ENCODE measurements at regions not wholly inside any gene's neighbourhood (a gene's known extent, or its start where the extent isn't known, plus 50 kb on each side); places are given as distances from the start of the nearest gene placed in this dataset.

DNA sequence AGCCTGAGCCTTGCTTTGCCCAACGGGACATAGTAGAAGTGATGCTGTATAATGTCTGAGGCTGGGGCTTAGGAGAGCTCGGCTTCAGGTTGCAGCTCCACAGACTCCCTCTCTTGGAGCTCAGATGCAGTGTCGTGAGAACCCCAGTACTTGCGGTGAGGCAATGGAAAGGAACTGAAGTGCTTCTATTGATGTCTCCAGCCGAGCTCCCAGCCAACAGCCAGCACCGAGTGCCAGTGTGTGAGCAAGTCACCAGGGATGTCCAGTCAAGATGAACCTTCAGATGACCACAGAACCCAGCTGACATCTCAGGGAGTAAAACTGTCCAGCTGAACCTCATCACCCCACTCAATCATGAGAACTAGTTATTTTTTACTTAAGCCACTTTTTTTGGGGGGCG is 268.1 kb downstream of the IRF8 start:
- no peak for DNase-seq

DNA sequence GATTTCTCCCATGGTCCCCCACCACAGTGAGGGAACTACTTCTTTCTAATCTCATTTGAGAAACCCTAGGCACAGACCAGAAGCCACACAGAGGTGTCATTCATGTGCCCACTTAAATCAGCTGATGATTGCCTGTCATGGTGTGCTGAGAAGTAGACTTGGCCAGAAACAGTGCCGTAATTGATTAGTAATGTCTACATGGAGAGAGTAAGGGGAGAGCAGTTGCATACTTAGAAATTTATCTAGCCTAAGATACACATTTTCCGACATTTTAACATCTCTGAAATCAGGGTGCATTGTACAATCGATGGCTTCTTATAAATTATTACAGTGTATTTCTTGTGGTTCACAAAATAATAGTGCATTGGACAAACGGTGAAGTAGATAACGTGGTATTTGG is 271.8 kb downstream of the IRF8 start:
- DNase-seq = no peak

DNA sequence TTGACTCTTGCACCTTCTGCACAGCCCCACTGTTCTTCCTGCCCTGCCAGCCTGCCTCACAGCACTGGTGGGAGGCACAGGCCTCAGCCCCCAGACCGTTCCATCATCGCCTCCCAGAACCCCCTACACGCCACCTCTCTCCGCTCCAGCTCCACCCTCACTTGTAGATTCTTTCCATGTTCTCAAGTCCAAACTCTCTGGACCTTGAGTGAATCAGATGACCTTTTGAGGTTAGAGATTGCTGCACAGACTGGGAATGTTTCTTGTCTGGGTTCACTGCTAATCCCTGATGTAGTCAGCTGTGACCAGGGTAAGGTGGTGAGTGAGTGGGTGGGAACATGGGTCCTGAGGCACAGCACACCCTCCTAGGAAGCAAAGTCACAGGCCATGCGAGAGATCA is 272.4 kb downstream of the IRF8 start:
- no peak for DNase-seq

DNA sequence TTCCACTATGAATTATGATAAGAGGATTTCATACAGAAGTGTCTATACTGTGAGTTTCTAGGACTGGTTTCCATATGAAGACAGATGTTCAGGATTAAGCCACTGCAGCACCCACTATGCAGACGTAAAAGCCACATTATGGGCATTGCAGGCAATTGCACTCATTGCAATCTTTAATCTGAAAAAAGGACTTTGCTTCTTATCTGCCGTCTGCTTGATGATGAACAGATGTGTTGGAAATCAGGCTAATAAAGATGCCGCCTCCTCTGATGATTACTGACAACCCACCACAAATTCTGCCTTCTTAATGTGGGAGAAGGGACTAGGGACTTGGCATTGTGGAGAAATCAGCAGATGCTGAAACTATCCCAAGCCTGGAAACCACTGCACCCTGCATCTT is 276.9 kb downstream of the IRF8 start:
- no peak for DNase-seq

DNA sequence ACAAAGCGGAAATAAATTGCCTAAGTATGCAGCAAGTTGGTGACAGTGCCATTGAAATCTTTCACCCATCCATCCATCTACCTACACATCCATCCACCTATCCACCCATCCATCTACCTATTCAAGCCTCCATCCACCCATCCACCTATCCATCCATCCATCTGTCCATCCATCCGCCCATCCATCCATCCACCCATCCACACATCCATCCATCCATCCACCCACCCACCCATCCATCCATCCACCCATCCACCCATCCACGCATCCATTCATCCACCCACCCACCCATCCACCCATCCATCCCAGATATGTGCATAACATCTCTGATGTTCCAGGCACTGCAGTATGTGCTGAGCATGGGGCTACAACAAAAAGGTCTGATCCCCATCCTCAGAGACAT is 277.5 kb downstream of the IRF8 start:
- no peak for DNase-seq

DNA sequence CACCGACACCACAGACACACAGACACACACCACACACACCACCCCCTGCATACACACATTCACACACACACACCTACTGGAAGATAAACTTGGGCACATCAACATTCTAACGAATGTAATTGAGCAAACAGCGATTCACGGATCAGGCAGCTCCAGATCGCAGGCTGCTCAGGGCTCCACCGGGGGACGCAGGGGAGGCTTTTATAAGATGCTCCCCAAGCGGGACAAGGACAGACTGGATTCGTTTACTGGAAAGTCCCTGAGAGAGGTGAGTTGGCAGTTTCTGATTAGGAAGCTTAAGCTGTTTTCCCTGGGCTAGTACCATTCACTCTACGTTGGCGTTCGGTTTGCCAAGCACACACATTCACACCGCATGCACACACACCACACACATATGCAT is 281.3 kb downstream of the IRF8 start:
- no peak for DNase-seq

DNA sequence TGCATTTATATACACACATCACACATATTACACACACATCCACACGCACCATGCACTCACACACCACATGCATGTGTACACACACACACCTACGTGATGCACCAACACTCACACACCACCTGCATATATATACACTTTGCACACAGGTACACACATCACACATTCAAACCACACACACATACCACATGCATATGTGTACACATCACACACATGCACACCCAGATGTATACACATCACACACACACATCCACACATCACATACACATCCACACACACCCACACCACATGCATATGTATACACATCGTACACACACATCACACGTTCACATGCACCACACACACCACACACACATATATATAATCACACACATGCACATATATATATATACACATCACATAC is 281.8 kb downstream of the IRF8 start:
- no peak for DNase-seq

DNA sequence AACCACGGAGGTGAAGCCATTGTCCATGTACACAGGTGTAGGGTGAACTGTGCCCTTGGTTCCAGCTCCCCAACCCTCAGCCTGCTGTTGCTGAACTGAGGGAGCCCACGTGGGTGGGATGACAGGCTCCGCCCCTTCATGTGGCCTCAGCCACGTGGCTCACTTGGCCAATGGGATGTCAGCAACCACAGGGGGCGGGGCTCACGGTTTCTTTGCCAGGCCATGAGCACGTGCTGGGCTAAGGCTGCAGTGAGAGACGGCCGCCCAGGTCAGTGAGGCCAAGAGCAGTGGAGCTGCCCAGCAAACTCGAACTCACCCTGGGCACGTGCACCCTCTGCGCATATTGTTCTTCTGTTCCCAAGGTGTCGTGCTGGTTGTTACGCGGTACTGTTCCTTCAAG is 282.6 kb downstream of the IRF8 start:
- DNase-seq = no peak

DNA sequence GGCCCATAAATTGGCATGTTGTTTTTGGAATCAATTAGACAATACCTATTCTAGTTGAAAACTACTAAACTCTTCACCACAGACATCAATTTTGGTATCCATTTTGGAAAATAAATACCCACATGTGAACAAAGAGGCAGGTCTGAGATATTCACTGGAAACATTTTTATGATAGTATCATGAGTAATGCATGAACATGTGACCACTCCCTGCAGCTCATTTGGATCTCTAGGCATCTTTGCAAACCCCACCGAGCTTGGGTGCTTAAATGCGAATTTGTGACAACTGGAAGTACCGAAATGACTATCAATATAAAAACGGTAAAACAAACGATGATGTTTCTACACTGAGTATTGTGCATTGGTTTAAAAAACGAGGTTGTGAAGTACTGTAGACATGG is 285.2 kb downstream of the IRF8 start:
- DNase-seq = no peak

DNA sequence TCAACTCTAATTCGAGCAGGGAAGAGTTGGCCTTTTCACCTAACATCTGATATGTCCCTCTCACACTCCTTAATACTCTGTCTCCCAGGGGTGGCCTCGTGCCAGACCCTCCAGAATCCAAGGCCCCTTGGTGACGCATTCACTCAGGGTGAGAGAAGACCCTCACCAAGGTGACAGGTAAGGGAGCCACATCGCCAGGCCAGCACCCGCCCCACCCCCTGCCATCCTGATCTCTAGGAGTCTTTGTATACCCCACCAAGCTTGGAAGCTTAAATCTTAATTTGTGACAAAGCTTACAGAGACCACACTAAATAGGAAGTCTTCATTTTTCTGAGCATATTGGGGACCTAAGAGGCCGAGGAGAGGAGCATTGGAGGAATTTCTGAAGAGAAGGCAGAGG is 286.1 kb downstream of the IRF8 start:
- DNase-seq = no peak

DNA sequence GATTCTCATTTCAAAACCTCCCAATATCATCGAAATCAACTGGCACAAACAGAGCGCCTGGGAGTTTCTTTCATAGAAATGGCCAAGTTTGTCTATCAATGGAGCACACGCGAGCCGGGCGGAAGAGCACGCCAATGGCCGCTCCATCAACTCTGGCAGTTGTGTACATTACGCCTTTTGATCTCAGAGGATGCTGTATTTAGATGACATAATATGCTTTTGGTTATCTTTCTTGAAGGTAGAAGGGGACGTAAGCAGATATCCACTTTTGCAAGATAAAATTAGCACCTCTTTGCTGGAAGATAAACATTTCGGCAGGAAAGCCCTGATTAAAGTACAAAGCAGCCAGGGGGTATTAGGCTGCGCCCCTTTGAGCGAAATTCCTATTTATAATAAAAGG is 287.4 kb downstream of the IRF8 start:
- no peak for DNase-seq

DNA sequence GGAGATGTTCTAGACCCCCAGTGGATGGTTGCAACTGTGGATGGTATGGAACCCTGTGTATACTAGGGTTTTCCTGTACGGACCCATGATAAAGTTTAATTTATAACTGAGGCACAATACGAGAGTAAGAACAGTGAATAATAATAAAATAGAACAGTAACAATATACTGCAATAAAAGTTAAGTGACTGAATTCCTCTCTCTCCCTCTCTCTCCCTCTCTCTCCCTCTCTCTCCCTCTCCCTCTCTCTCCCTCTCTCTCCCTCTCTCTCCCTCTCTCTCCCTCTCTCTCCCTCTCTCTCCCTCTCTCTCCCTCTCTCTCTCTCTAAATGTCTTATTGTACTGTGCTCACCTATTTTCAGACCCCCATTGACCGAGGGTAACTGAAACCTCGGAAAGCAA is 291.0 kb downstream of the IRF8 start:
- no peak for DNase-seq

DNA sequence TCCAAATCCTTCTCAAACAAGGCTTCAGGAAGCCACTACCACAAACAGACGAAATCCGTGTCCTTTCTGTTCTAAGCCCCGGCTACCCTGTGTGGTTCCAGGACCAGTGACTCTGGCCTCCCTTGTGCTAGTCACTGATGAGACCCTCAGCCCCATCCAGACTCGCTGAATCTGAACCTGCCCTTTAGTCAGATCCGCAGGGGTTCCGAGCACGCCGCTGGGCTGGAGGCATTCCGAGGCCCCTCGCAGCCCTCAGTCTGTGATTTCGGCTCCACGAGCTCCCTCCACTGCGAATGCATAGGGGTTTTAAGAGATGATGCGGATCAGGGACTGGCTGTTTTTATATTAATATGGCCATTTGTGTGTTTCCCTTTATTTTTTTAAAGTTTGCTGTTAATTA is 292.7 kb downstream of the IRF8 start:
- no peak for DNase-seq

DNA sequence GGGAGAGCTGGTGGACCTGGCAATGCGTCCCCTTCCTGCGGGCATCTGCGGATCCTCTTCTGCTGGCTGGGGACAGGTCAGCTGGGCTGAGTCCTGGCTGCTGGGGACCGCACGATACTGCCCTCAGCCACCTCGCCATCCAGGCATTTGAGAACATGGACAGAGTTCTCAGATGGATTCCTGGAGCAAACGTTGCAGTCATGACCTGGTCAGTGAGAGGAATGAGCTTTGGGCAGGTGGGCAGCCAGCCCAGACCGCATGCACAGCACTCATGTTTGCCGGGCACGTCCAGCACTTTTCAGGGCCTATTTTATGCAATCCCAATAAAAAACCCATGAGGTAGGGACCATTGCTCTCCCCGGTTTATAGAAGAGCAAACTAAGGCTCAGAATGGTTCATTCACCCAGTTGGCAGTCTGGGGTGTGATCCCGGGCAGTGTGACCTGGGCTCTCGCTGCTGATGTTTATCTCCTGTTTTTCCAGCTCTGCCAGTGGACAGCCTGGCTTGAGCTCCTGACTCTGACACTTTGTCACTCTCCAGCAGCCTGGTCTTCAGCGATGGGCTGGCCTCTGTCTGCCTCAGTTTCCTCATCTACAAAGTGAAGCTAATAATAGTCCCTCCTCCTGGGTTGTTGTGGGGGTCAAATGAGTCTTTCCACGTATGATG is 294.7 kb downstream of the IRF8 start:
- no peak for DNase-seq

DNA sequence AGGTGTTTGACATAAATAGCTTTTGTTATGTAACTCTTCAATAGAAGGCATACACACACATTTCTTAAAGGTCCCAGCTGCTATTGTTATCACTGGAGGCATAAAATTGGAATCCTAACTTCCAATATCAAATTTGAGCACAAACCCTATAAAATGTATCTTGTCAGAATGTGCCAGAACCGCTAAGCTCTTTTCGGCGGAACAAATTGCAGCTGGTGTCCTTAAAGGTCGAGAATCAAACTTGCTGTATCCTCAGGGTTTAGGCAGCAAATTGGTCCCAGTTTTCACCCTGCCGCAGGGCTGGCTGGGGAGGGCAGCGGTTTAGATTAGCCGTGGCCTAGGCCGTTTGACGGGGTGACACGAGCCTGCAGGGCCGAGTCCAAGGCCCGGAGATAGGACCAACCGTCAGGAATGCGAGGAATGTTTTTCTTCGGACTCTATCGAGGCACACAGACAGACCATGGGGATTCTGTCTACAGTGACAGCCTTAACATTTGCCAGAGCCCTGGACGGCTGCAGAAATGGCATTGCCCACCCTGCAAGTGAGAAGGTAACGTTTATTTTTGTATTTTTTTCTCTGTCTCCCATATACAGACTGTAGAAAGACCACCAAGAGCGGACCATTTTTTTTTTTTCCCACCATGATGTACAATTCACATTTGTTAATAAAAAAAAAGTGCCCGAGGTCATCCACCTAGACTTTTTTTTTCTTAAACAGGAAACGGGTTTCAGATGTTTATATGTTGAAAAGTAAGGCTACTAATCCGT is 297.1 kb downstream of the IRF8 start:
- DNase-seq = no peak

DNA sequence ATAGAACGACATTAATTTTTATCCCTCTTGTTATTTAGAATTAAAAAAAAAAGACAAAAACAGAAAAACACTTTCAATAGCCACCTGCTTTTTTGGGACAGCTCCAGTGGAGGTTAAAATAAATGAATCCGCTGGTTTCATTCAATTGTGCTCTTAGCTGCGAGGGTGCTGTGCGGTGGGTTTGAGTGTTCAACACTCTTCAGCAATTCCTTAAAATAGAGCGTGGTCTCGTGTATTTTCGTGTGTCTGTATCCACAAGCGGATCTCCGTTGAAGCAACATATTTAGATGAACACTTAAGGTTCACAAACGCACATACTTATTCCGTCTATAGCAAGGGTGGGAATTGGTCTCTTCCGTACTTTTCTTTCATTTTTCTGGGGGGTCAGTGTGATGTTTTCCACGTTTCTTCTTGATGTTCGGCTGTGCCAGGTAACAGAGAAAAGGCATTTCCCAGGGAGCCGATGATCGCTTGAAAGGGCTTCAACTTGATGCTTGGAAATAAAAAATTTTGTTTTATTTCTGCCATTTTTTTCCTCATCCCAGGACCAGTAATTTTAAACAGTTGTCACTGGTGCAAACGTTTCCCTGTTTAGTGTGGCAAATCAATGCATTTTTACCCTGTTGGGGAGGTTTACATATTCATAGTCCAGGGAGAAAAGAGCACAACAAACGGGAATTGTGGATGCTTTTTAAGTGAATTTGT is 297.9 kb downstream of the IRF8 start:
- DNase-seq = no peak

DNA sequence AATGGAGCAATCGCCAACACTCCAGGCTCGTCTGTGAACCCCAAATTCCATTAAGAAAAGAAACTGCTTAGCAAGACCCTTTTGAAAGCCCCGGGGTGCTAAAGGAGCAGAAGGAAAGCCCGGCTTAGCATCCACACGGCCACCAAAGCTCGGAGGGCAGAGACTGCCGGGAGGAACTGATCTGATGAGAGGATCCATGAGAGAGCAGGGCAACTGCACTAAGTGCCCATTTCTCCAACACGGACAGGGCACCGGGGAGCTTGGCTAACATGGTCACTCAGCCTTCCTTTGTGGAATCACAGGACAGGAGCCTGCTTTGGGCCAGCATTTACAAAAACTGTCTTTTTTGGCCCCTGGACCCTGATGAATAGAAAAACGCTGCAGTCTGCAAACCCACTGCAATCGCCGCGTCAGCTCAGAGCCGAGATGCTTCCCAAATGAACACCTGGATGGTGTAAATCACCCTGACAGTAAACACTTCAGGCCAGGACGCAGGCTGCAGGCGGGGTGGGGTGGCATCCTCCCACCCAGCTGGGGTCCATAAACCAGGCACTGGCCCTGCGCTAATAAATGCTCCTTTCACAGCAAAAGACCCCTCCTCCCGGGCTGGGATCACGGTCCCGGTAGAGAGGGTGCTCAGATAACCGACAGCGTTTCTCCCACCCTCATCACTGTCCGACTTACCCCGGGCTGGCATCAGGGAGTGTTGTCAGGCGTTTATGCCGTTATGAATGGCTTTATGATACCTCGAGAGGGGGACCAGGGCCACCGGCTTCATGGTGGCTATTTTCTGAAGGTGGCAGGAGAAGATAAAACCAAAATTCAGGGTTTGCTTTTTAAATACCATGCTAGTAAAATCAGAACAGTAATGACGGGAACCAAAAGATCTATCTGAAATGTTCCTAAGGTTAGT is 299.5 kb downstream of the IRF8 start:
- no peak for DNase-seq

DNA sequence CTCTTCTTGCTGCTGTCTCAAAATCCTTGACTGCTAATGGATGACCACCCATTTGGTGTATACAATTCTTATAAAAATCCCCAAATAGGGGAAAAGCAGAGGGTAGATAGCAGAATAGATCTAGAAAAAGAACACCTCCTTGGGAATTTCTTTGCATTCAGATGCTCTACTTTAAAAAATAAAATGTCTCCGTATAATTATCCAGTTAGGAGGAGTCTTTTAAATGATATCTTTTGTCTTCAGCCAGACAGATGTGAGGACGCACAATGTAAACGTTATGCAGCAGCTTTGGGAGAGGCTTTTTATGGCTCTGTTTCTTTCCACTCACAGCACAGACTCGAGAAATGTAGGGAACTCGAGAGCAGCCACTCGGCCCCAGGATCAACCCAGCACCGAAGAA is 300.2 kb downstream of the IRF8 start:
- DNase-seq = no peak

DNA sequence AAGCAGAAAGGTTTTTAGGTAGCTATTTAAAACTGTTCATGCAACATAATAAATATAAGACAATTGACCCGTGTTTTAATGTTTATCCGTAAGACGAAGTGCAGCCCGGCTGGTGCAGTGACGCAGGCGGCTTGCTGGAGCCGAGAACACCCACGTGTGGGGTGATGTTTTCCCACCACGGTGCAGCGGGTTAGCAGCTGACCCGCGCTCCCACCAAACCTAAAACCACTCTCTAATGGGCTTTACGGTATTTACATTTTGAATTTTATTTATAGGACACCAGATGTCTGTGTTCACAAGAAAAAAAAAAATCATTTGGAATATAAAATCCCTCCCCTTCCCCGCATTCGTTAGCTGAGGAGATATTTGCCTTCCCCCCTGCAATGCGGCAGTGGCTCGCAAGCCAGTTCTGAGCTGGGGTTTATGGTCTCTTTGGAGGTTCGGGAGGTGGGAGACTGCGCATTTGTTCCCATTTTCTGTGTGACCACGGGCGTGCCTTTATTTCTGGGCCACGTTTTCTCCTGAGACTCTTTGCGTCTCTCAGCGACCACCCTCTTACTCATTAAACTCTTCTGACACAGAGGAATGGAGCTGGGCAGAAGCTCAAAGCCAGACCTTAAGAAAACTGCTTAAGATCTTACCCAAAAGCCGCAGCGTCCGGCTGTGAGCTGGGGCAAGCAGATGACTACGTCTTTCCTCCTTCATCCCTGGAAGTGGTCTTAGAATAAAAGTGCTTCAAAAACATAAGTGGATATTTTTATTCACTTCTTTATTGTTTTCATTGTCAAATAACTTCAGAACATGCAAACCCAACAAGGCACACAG is 301.1 kb downstream of the IRF8 start:
- DNase-seq = no peak

DNA sequence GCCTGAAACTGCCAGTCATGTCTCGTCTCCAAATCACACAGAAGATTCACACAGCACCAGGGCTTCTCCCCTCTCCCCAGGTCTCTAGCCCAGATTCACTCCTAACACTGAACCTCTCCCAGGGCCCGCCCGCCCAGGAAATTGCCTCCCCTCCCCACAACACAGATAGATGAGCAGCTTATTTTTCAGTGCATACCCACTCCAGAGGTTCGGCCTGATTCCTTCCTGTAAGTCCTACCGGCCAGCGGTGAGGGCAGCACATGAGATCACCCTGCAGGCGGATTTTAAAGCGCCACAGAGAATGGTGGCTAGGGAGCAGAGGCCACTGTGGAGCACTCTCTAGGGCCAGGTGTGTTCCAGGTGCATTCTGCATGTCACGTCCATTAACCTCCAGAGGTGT is 301.8 kb downstream of the IRF8 start:
- no peak for DNase-seq

DNA sequence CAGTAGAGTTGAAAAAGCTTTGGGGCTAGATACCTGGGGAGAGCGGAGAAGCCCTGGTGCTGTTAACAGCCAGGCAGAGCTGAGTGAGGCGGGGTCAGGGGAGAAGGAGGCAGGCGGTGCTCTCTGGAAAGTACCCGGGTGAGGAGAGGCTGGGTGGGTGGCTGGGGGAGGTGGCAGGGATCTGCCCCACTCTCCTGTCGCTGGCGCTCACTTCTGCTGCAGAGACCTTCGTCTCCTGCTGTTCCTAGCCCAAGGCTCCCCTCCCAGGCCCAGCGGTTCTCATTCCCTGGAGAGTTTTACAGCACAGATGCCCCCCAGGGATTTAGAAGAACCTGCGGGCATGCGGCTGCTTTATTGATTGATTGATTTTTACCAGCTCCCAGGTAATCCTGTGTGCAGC is 302.8 kb downstream of the IRF8 start:
- no peak for DNase-seq

DNA sequence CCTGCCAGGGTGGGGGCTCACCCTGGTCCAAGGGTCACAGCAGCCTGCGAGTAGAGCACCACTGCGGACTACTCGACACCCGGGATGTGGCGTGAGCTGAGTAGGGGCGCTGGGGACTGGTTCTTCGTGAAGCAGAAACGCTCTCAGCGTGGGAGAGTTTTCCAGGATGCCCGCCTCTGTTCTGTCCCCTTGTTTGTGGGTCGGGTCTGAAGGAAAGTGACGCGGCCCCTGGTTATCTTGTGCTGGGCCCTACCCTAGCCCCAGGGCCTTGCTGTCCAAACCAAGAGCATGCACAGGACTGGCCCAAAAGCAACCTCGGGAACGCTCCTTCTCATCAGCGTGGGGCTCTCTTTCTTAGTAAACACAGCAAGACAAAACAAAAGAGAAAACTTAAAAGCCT is 303.3 kb downstream of the IRF8 start:
- no peak for DNase-seq

Data from CD4-positive, alpha-beta T cell treated with Interleukin-21 for 1 hour (primary cell).